WTC11 (cell line): ENCODE measurements at regions not wholly inside any gene's neighbourhood (a gene's known extent, or its start where the extent isn't known, plus 50 kb on each side); places are given as distances from the start of the nearest gene placed in this dataset.

Experiments used
- ATAC-seq: fragments of 200-7000 bp; cut with Tn5 transposase; 2 replicates; pipeline ENCODE4 v1.10.0; 2021; ENCODE audit warnings: mild to moderate bottlenecking, moderate library complexity
- CTCF ChIA-PET: fragments of 300-600 bp; sonication (Branson Sonifier 250); formaldehyde crosslinking; loops from one replicate; lab custom pipeline; 2021; ENCODE audit warnings: antibody characterized with exemption; lab: Charles Lee
- POLR2A ChIA-PET: fragments of 350-600 bp; sonication (Branson Sonifier 250); formaldehyde crosslinking; loops from one replicate; lab custom pipeline; 2021; ENCODE audit warnings: antibody characterized with exemption; lab: Charles Lee
- DNase-seq: peaks from one replicate; pipeline ENCODE4 v3.0.0; 2021; ENCODE audit warnings: low spot score
- H3K27ac Mint-ChIP-seq: 2 replicates; pipeline ENCODE4 v1.8.0; 2021; ENCODE audit warnings: mixed read lengths
- H3K27me3 Mint-ChIP-seq: 2 replicates; pipeline ENCODE4 v1.8.0; 2021; ENCODE audit warnings: low read depth, mild to moderate bottlenecking, moderate library complexity, mixed read lengths
- H3K36me3 Mint-ChIP-seq: 2 replicates; pipeline ENCODE4 v1.8.0; 2021; ENCODE audit warnings: mixed read lengths
- H3K4me1 Mint-ChIP-seq: 2 replicates; pipeline ENCODE4 v1.8.0; 2022; ENCODE audit warnings: mixed read lengths
- H3K4me3 Mint-ChIP-seq: 2 replicates; pipeline ENCODE4 v1.8.0; 2021; ENCODE audit warnings: mild to moderate bottlenecking, moderate library complexity, mixed read lengths
- H3K9me3 Mint-ChIP-seq: 2 replicates; pipeline ENCODE4 v1.8.0; 2021; ENCODE audit warnings: mixed read lengths
- ARID4B ChIP-seq: sonication (generic); formaldehyde crosslinking; IDR thresholded peaks from 2 replicates; pipeline ENCODE4 v1.8.0; 2023; ENCODE audit warnings: missing genetic modification reagents, mild to moderate bottlenecking, borderline replicate concordance
- ELF4 ChIP-seq: sonication (generic); formaldehyde crosslinking; IDR thresholded peaks from 2 replicates; pipeline ENCODE4 v1.8.1; 2022; ENCODE audit warnings: low read depth, mild to moderate bottlenecking, moderate library complexity, missing genetic modification reagents
- FOXP4 ChIP-seq: sonication (generic); formaldehyde crosslinking; IDR thresholded peaks from 2 replicates; pipeline ENCODE4 v1.8.0; 2022; ENCODE audit warnings: mild to moderate bottlenecking, missing genetic modification reagents
- HMGA2 ChIP-seq: fragments of 250-450 bp; sonication (Bioruptor Pico); IDR thresholded peaks from 2 replicates; pipeline ENCODE4 v1.4.0; 2021; ENCODE audit warnings: mild to moderate bottlenecking, moderate library complexity
- IRF1 ChIP-seq: sonication (generic); formaldehyde crosslinking; IDR thresholded peaks from 2 replicates; pipeline ENCODE4 v1.8.0; 2023; ENCODE audit warnings: missing genetic modification reagents
- KAT7 ChIP-seq: sonication (generic); formaldehyde crosslinking; IDR thresholded peaks from 2 replicates; pipeline ENCODE4 v1.8.1; 2023; ENCODE audit warnings: missing genetic modification reagents, mild to moderate bottlenecking, borderline replicate concordance
- MLX ChIP-seq: sonication (generic); formaldehyde crosslinking; IDR thresholded peaks from 2 replicates; pipeline ENCODE4 v1.8.1; 2023; ENCODE audit warnings: mild to moderate bottlenecking, missing genetic modification reagents, moderate library complexity
- MXD4 ChIP-seq: fragments of 250-450 bp; sonication (Bioruptor Pico); IDR thresholded peaks from 2 replicates; pipeline ENCODE4 v1.8.0; 2021; ENCODE audit warnings: mild to moderate bottlenecking, moderate library complexity, borderline replicate concordance
- NFYB ChIP-seq: sonication (generic); formaldehyde crosslinking; conservative IDR thresholded peaks from 2 replicates; pipeline ENCODE4 v1.8.0; 2022; ENCODE audit warnings: low read depth, missing genetic modification reagents
- PREB ChIP-seq: sonication (generic); formaldehyde crosslinking; IDR thresholded peaks from 2 replicates; pipeline ENCODE4 v1.8.1; 2022; ENCODE audit warnings: mild to moderate bottlenecking, missing genetic modification reagents, moderate library complexity, borderline replicate concordance
- RELA ChIP-seq: sonication (generic); formaldehyde crosslinking; IDR thresholded peaks from 2 replicates; pipeline ENCODE4 v1.8.1; 2022; ENCODE audit warnings: missing genetic modification reagents, mild to moderate bottlenecking, borderline replicate concordance
- SP1 ChIP-seq: sonication (generic); formaldehyde crosslinking; conservative IDR thresholded peaks from 2 replicates; pipeline ENCODE4 v1.8.1; 2022; ENCODE audit warnings: missing genetic modification reagents
- USF1 ChIP-seq: sonication (generic); formaldehyde crosslinking; IDR thresholded peaks from 2 replicates; pipeline ENCODE4 v1.8.0; 2022; ENCODE audit warnings: mild to moderate bottlenecking, missing genetic modification reagents
- USF2 ChIP-seq: sonication (generic); formaldehyde crosslinking; IDR thresholded peaks from 2 replicates; pipeline ENCODE4 v1.8.1; 2023; ENCODE audit warnings: mild to moderate bottlenecking, missing genetic modification reagents, moderate library complexity
- ZBTB43 ChIP-seq: sonication (generic); formaldehyde crosslinking; IDR thresholded peaks from 2 replicates; pipeline ENCODE4 v1.8.1; 2023; ENCODE audit warnings: mild to moderate bottlenecking, missing genetic modification reagents
- ZNF416 ChIP-seq: fragments of 250-450 bp; sonication (Bioruptor Pico); IDR thresholded peaks from 2 replicates; pipeline ENCODE4 v1.9.0; 2021; ENCODE audit warnings: mild to moderate bottlenecking, inconsistent platforms

GRCh38 chr2:18784245-18784644, 194.9 kb upstream of the NT5C1B start (continued):
- TF ChIP-seq ARID4B (CRISPR knock-in tag), result no peak
- no peak for TF ChIP-seq MLX (CRISPR knock-in tag)
- TF ChIP-seq NFYB (CRISPR knock-in tag), result no peak
- TF ChIP-seq PREB (CRISPR knock-in tag), result no peak
- TF ChIP-seq USF2 (CRISPR knock-in tag), result no peak
- TF ChIP-seq HMGA2, result no peak
- no peak for TF ChIP-seq ZNF416 (CRISPR knock-in tag)
- no peak for TF ChIP-seq IRF1 (CRISPR knock-in tag)
- TF ChIP-seq MXD4 (CRISPR knock-in tag), result no peak
- no peak for TF ChIP-seq ZBTB43 (CRISPR knock-in tag)
- TF ChIP-seq USF1 (CRISPR knock-in tag), result no peak
- no peak for TF ChIP-seq SP1 (CRISPR knock-in tag)

GRCh38 chr2:18781541-18782280, 192.3 kb upstream of the NT5C1B start:
- Mint-ChIP-seq H3K27ac (no peak overlapping the region), H3K27me3 (peaks cover 67% of the 10 kb centered on the region), H3K36me3 (no peaks in the 10 kb centered on the region), H3K4me1 (no peaks in the 10 kb centered on the region), H3K9me3 (no peaks in the 10 kb centered on the region), H3K4me3 (no peak overlapping the region)
- DNase-seq (no peak), ATAC-seq (no peak)
- ChIA-PET CTCF (interaction anchor here (0.8 kb wide), 1 partner anchor 43 kb away, joined by 3 read pairs; no protein-coding TSS in a partner anchor), POLR2A (interaction anchor here (0.6 kb wide), 1 partner anchor 215 kb away, joined by 3 read pairs; no protein-coding TSS in a partner anchor)
- TF ChIP-seq IRF1 (CRISPR knock-in tag), result no peak
- no peak for TF ChIP-seq ELF4 (CRISPR knock-in tag)
- no peak for TF ChIP-seq ARID4B (CRISPR knock-in tag)
- no peak for TF ChIP-seq KAT7 (CRISPR knock-in tag)
- no peak for TF ChIP-seq RELA (CRISPR knock-in tag)
- TF ChIP-seq FOXP4 (CRISPR knock-in tag), result no peak
